Panc1 (cell line): ENCODE measurements at regions not wholly inside any gene's neighbourhood (a gene's known extent, or its start where the extent isn't known, plus 50 kb on each side); places are given as distances from the start of the nearest gene placed in this dataset.

Experiments used
- ATAC-seq: fragments of 200-7000 bp; cut with Tn5 transposase; 2 replicates; pipeline ENCODE4 v1.9.1; 2020; ENCODE audit warnings: mild to moderate bottlenecking, moderate library complexity
- BruUV-seq: library from RNA; stranded (reverse); fragments of 400-500 nt; replicated peaks from 2 replicates; lab custom pipeline; 2021; lab: Mats Ljungman, UMichigan
- CTCF ChIA-PET: fragments of 300-600 bp; sonication (Branson Sonifier 250); formaldehyde crosslinking; loops from one replicate; lab custom pipeline; 2022; ENCODE audit warnings: antibody characterized with exemption; lab: Charles Lee
- POLR2A ChIA-PET: fragments of 300-600 bp; sonication (Branson Sonifier 250); formaldehyde crosslinking; loops from one replicate; lab custom pipeline; 2022; ENCODE audit warnings: antibody characterized with exemption; lab: Charles Lee
- DNase-seq: peaks from one replicate; pipeline ENCODE4 v3.0.0-alpha.2; 2010; ENCODE audit warnings: low read depth, low spot score
- H3K27ac ChIP-seq: 2 replicates; pipeline ENCODE4 v1.5.1; 2011; ENCODE audit warnings: mild to moderate bottlenecking, low read length, inconsistent platforms
- H3K27me3 ChIP-seq: fragments of 200-500 bp; sonication (Bioruptor generic); 2 replicates; pipeline ENCODE4 v1.6.0; 2014; ENCODE audit warnings: low read length, inconsistent platforms; ENCODE audit not compliant: control insufficient read depth, insufficient read depth
- H3K36me3 ChIP-seq: fragments of 200-500 bp; sonication (Bioruptor generic); 2 replicates; pipeline ENCODE4 v1.5.1; 2014; ENCODE audit warnings: inconsistent platforms, mild to moderate bottlenecking, low read length, moderate library complexity; ENCODE audit not compliant: control insufficient read depth, insufficient read depth
- H3K4me1 ChIP-seq: 2 replicates; pipeline ENCODE4 v1.5.1; 2011; ENCODE audit warnings: inconsistent platforms, mild to moderate bottlenecking, low read length, moderate library complexity; ENCODE audit not compliant: control insufficient read depth, insufficient read depth
- H3K4me3 ChIP-seq, 2 experiments: 2 replicates each; pipeline ENCODE4 v1.5.1; 2011 to 2012; ENCODE audit warnings: low read depth in 2 of 2, low read length in 2 of 2, mild to moderate bottlenecking in 2 of 2, inconsistent platforms in 1 of 2, moderate library complexity in 1 of 2
- H3K9me3 ChIP-seq: fragments of 200-500 bp; sonication (Bioruptor generic); 2 replicates; pipeline ENCODE4 v1.5.1; 2014; ENCODE audit warnings: low read depth, mild to moderate bottlenecking, inconsistent platforms, low read length, moderate library complexity; ENCODE audit not compliant: control insufficient read depth, insufficient read depth
- POLR2AphosphoS5 ChIP-seq: IDR thresholded peaks from 2 replicates; pipeline ENCODE4 v1.6.1; 2012; ENCODE audit warnings: mild to moderate bottlenecking, low read depth, low read length, moderate library complexity
- SIN3A ChIP-seq: IDR thresholded peaks from 2 replicates; pipeline ENCODE4 v1.6.1; 2012; ENCODE audit warnings: low read depth, mild to moderate bottlenecking, low read length, moderate library complexity, borderline replicate concordance; ENCODE audit not compliant: insufficient read depth
- TCF7L2 ChIP-seq: IDR thresholded peaks from 2 replicates; pipeline ENCODE4 v1.6.1; 2011; ENCODE audit warnings: mild to moderate bottlenecking, low read depth, low read length, inconsistent platforms
- in situ Hi-C: cut with HindIII; loops from 2 replicates; pipeline ENCODE4 v1.10.0; 2016; ENCODE audit warnings: low sequenced_read_pairs, low pct_unique_long_range_greater_than_20kb
- intact Hi-C: fragments of 100-400 bp; cut with micrococcal nuclease; formaldehyde crosslinking; loops from one replicate; pipeline ENCODE4 v1.10.0; 2022; ENCODE audit not compliant: unreplicated experiment
- TF ChIP-seq, protein P1 (sequence below): fragments of 450-650 bp; IDR thresholded peaks from 2 replicates; pipeline ENCODE4 v1.5.1; 2017; ENCODE audit warnings: mild to moderate bottlenecking
- TF ChIP-seq, protein P2 (sequence below), 2 experiments: IDR thresholded peaks; 2 replicates each; pipeline ENCODE4 v1.6.1; 2011 to 2012; ENCODE audit warnings: low read depth in 2 of 2, control low read depth in 1 of 2, low read length in 1 of 2, mild to moderate bottlenecking in 1 of 2, moderate library complexity in 1 of 2; ENCODE audit not compliant: insufficient read depth in 1 of 2

DNA sequence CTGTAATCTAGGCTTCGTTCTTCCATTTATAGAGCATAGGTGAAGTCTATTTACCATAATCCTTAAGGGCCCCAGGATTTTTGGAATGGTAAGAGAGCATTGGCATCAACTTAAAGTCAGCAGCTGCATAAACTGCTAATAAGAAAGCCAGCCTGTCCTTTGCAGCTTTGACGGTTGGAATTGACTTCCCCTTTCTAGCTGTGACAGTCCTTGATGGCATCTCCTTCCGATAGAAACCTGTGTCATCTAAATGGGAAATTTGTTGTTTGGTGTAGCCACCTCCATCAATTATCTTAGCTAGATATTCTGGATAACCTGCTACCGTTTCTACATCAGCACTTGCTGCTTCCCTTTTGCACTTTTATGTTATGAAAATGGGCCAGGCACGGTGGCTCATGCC, 58.0 kb upstream of the GLYATL1B start:
- Histone ChIP-seq H3K36me3 (no peaks in the 10 kb centered on the region), H3K27me3 (no peaks in the 10 kb centered on the region), H3K4me1 (no peaks in the 10 kb centered on the region), H3K27ac (no peak overlapping the region), H3K4me3 (no peak overlapping the region), H3K9me3 (no peaks in the 10 kb centered on the region)
- POLR2A ChIA-PET = no interaction called here
- in situ Hi-C loops = no loop called here
- CTCF ChIA-PET = interaction anchor here (1.0 kb wide), 1 partner anchor 107 kb away, joined by 4 read pairs; no protein-coding TSS in a partner anchor
- TF ChIP-seq, protein P1, sequence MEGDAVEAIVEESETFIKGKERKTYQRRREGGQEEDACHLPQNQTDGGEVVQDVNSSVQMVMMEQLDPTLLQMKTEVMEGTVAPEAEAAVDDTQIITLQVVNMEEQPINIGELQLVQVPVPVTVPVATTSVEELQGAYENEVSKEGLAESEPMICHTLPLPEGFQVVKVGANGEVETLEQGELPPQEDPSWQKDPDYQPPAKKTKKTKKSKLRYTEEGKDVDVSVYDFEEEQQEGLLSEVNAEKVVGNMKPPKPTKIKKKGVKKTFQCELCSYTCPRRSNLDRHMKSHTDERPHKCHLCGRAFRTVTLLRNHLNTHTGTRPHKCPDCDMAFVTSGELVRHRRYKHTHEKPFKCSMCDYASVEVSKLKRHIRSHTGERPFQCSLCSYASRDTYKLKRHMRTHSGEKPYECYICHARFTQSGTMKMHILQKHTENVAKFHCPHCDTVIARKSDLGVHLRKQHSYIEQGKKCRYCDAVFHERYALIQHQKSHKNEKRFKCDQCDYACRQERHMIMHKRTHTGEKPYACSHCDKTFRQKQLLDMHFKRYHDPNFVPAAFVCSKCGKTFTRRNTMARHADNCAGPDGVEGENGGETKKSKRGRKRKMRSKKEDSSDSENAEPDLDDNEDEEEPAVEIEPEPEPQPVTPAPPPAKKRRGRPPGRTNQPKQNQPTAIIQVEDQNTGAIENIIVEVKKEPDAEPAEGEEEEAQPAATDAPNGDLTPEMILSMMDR = no peak
- TF ChIP-seq POLR2AphosphoS5 (no peak), TCF7L2 (no peak)
- TF ChIP-seq, protein P2, sequence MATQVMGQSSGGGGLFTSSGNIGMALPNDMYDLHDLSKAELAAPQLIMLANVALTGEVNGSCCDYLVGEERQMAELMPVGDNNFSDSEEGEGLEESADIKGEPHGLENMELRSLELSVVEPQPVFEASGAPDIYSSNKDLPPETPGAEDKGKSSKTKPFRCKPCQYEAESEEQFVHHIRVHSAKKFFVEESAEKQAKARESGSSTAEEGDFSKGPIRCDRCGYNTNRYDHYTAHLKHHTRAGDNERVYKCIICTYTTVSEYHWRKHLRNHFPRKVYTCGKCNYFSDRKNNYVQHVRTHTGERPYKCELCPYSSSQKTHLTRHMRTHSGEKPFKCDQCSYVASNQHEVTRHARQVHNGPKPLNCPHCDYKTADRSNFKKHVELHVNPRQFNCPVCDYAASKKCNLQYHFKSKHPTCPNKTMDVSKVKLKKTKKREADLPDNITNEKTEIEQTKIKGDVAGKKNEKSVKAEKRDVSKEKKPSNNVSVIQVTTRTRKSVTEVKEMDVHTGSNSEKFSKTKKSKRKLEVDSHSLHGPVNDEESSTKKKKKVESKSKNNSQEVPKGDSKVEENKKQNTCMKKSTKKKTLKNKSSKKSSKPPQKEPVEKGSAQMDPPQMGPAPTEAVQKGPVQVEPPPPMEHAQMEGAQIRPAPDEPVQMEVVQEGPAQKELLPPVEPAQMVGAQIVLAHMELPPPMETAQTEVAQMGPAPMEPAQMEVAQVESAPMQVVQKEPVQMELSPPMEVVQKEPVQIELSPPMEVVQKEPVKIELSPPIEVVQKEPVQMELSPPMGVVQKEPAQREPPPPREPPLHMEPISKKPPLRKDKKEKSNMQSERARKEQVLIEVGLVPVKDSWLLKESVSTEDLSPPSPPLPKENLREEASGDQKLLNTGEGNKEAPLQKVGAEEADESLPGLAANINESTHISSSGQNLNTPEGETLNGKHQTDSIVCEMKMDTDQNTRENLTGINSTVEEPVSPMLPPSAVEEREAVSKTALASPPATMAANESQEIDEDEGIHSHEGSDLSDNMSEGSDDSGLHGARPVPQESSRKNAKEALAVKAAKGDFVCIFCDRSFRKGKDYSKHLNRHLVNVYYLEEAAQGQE (IDR thresholded peaks at IDR 0.05; ENCODE audit: insufficient read depth in 1 of 2, low read depth in 2 of 2, low read length in 1 of 2) = no peak
- DNase-seq = no peak
- ATAC-seq = no peak
- BruUV-seq = no TSS peak
- intact Hi-C loops = no loop called here

DNA sequence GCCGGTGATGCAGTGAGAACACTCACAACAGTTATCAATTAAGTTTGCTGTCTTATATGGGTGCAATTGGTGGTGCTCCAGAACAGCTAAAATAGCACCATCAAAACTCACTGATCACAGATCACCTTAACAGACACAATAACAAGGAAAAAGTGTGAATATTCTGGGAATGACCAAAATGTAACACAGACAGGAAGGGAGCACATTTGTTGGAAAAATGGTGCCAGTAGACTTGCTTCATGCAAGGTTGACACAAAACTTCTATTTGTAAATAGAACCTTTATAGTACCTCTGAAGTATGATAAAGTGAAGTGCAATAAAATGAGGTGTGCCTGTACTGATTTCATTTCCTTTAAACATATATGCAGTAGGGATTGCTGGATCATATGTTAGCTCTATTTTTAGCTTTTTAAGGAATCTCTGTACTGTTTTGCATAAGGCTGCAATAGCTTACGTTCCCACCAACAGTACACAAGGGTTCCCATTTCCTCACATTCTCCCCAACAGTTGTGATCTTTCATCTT, 56.7 kb upstream of the GLYATL1B start:
- Histone ChIP-seq H3K27ac (no peak overlapping the region), H3K4me3 (no peak overlapping the region), H3K9me3 (no peaks in the 10 kb centered on the region), H3K36me3 (no peaks in the 10 kb centered on the region), H3K27me3 (no peaks in the 10 kb centered on the region), H3K4me1 (no peaks in the 10 kb centered on the region)
- no peak for TF ChIP-seq TCF7L2
- TF ChIP-seq, protein P2 (IDR thresholded peaks at IDR 0.05; ENCODE audit: insufficient read depth in 1 of 2, low read depth in 2 of 2, low read length in 1 of 2) = no peak
- no peak for TF ChIP-seq POLR2AphosphoS5
- TF ChIP-seq, protein P1 = no peak
- no peak for TF ChIP-seq SIN3A
- ChIA-PET CTCF (no interaction called here), POLR2A (no interaction called here)
- ATAC-seq = no peak
- in situ Hi-C loops = no loop called here
- BruUV-seq = no TSS peak
- intact Hi-C loops = no loop called here
- no peak for DNase-seq
